Stimulated activated CD4-positive, alpha-beta T cell treated with anti-CD3 and anti-CD28 coated beads, Interleukin-15, amount 100 ng/mL, for 24 hours (primary cell): ENCODE measurements at regions not wholly inside any gene's neighbourhood (a gene's known extent, or its start where the extent isn't known, plus 50 kb on each side); places are given as distances from the start of the nearest gene placed in this dataset.
"Not testable (repeated sequence)": the region's sequence is repeated elsewhere in the genome, so short reads cannot be mapped to it uniquely, and the experiment has no call there.

Source experiments
- DNase-seq: peaks from one replicate; pipeline ENCODE4 v3.0.0-alpha.2; 2020

- no peak for DNase-seq
These were observed 215.8 kb upstream of the SMLR1 start for GRCh38 chr6:130611366-130611765.

DNA sequence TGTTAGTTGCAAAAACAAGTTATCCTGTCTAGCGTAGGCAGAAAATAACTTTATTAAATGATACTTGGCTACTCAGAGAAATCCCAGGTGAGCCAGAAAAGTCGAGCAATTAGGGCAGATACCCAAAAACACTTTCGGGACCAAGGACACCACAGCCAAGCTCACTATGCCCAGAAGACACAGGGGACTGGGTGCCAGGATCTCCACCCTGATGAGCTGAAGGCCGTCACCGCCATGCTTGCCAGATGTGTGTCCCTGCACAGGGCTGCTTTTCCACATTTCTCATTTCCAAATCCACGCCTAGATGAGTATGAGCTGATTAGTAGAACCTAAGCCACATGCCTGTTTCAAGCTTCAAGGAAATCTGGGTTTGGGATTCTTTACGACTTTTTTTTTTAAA, 214.0 kb upstream of the SMLR1 start:
- no peak for DNase-seq

DNA sequence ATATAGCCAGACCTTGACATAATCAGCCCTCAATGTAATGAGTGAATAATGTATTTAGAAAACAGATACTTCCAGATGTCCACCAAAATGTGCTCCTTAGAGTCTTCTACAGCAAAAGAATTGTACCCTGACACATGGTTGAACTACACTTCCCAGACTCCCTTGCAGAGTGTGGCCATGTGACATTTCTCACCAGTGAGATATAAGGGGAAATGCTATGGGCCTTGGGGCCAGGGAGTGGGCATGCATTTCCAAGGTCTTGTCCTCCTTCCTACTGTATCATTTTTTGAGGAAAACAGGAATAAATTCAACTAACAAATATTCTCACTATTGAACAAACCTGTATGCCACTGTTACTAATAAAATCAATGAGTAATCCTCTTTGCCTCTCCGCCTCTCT, 211.4 kb upstream of the SMLR1 start:
- DNase-seq: no peak

- DNase-seq: no peak
These were observed 209.5 kb upstream of the SMLR1 start for GRCh38 chr6:130617658-130618057.

DNA sequence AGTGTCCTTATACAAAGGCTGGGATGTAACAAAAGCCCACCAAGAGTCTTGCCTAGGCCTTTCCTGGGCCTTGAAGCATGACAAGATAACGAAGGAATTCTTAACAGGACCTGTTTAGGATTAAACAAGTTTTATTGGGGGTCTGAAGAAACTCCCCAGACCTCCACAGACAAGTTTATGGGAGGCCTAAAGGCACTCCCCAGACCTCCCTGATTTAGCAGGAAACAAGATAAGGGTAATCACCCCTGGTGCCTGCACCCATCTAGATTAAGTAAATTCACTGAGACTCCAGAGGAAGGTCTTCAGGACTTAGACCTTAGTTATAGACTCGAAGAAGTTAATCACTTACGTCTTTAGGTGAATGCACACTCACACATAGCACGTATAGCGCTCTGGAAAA, 208.4 kb upstream of the SMLR1 start:
- DNase-seq: not testable (repeated sequence)

GRCh38 chr6:130620338-130620781, 206.8 kb upstream of the SMLR1 start:
- no peak for DNase-seq

DNA sequence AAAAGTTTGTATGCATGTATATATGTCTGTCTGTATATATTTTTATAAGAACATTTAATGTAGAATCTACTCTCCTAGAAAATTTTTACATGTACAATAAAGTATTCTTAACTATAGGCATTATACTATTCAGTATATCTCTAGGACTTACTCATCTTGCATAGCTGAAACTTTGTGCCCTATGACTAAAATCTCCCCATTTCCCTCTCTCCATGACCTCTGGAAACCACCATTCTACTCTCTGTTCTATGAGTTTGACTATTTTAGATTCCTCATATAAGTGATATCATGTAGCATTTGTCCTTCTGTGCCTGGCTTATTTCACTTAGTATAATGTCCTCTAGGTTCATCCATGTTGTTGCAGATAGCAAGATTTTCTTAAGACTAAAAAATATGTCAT, 205.1 kb upstream of the SMLR1 start:
- no peak for DNase-seq

DNA sequence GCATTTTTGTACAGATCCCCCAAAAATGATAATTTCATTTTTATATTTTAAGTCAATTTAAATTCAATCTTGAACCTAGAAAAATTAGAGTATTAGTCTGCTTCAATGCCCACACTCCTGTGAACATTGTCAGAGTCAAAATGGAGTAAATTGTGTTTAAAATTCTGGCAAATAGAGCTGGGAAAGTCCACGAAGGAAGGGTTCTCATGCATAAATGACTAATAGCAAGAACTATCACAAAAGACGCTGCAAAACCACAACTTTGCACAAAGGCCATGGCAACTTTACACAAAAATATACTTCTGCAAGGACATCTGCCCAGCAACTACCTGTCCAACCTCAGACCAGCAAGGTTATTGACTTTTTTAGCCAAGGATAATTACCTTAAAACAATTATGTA, 203.2 kb upstream of the SMLR1 start:
- DNase-seq: no peak

DNA sequence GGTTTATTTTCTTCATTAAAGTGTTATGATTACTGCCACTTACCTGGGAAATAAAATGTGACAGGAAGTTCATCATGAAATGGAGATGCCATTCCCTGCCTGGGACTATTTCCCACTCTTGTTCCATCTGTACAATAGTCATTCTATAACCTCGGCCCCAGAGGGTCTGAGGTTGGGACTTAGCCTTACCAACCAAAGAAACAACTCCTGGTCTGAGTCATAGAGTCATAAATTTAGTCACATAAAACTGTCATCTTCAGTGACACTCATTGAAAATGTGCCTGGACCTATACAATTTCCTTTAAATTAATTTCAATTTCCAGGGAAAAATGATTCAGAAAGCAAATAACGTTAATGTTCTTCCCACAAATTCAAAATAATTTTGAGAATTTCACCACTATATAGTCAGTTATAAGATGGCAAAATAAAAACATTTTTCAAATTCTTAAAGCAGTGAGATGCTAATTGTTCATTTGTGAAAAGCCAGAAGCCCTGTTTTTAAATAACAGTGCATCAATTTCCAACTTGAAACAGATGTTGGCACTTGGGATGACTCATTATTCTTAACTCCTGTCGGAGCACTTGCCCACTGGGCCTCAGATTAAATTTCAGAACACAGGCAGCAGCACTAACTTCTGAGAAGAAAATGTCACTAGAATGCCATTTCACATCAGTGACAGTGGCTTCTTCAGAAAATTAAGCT, 201.2 kb upstream of the SMLR1 start:
- DNase-seq: peak; percentile 48

DNA sequence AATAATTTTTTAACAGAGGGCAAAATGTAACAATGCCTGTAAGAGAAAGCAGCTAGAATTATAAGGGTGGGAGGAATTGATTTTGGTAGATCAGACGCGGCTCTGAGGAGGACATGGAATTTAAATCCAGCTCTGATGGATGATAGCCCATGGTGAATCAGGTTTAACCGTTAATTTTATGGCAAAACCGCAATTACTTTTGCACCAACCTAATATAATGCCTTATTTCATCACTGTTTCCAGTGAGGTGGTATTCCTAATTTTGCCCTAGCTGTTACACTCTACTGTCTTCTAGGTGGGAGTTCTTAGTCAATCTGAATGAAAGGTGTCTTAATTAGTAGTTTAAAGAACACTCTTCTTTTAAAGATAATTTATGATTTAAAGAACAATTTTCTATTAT, 198.3 kb upstream of the SMLR1 start:
- no peak for DNase-seq

GRCh38 chr6:130629640-130630039, 197.6 kb upstream of the SMLR1 start:
- no peak for DNase-seq

DNA sequence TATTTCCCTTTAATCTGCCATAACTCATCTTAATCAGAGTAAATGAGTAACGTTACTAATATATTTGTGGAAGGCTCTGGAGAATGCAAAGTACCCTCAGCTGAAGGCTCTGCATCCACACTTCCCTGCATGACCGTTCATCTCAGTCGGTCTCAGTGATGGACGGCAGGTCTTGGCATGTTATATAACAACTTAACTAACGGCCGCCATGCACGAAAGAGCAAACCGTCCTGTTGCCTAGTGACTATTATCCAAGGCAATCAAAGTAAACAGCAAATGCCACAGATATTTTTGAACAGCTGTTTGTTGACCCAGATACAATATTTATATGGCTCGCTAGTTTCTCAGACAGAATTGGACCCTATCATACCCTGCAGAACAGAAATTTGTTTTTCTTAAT, 194.9 kb upstream of the SMLR1 start:
- no peak for DNase-seq

DNA sequence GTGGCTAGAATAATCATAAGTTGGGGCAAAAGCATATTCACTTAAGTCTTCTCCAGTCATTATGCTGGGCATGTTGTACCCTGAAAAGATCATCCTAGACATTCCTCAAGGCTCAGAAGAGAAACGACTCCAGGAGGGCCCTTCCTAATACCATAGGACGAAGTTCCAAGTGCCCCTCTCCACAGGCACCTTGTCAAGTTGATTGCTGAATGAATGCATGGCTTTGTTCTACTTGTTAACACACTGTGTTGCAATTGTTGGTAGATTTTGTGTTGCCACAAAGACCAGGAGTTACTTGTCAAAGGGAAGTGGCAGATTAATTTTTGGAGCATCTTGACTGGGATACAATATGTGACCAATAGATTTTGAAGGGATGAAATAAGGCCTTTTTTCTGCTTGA, 194.3 kb upstream of the SMLR1 start:
- DNase-seq: no peak

DNA sequence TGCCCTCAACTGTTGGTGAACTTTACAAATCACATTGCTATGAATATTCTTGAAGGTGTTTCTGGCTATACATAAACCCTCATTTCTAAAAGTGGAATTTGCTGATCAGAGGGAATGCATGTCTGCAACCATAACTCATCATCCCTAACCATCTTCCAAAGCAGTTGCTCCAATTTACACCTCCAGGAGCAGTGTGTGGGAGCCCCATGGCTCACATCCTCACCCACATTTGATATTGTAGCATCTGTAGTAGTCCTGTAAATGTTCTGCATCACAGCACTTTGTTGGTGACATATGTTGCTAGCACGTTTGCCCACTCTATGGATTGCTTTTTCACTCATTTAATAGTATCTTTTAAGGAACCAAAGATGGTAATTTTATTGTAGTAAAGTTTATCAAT, 183.8 kb upstream of the SMLR1 start:
- no peak for DNase-seq

- DNase-seq: no peak
These were observed 183.0 kb upstream of the SMLR1 start for GRCh38 chr6:130644175-130644574.

DNA sequence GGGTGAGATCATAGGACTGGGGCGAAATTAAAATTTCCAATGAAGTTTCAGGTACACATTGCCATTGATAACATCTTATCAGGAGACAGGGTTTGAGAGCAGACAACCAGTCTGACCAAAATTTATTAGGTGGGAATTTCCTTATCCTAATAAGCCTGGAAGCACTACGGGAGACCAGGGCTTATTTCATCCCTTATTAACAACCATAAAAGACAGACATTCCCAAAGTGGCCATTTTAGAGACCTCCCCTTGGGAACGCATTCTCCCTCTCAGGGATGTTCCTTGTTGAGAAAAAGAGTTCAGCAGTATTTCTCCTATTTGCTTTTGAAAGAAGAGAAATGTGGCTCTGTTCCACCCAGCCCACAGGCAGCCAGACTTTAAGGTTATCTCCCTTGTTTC, 182.4 kb upstream of the SMLR1 start:
- not testable (repeated sequence) for DNase-seq

- no peak for DNase-seq
These were observed 180.0 kb upstream of the SMLR1 start for GRCh38 chr6:130647246-130647645.

DNA sequence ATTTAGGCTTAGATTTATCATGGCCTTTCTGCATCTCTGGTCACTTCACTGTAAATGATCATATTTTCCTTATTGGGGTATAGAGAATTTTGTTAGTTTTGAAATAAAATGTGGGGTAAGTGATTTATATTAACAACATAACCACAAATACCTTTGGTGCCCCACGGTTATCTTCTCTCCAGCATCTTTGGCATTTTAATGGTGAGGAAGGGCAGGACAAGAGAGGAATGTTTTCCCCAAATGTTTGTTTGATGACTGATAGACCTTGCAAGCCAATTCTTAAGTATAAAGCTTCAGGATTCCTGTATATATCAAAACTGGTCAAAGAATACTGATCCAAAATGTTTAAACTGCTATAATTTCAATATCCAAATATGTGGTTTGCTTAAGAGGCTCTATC, 171.6 kb upstream of the SMLR1 start:
- no peak for DNase-seq

- no peak for DNase-seq
These were observed 166.1 kb upstream of the SMLR1 start for GRCh38 chr6:130661077-130661476.

DNA sequence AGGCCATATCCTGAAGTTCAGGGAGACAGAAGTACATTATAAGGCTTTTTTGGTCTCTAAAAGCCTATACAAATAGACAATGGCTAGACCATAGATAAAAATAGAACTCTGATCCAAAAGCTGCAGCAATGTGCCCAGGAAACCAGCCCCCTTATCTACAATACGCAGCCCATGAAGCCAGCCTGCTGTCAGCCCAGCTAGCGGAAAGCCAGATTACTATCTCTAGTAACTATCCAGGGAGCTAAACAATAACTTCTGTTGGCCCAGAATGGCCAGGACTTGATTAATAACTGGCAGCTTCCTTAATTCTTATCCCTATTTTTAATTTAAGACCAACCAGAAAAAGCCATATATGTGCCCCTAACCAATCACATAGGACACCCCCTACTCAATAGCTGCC, 160.4 kb upstream of the SMLR1 start:
- no peak for DNase-seq

DNA sequence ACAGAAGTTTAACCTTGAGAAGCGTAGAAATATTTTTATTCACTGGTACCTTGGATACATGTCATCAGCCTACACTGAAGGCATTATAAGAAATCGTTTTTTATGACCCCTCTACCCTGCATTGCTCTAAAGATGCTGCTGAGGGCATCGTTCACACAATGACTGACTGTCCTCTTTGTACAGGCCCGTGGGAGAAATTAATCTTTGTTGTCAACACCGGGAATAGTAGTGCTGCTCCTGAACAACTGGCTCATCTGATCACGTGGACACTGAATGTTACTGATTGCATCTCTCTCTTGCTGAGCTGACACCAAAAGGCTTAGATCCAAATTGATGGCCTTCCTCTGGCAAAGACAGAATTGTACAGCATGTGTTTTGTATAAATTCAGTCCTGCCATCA, 157.1 kb upstream of the SMLR1 start:
- DNase-seq: no peak

DNA sequence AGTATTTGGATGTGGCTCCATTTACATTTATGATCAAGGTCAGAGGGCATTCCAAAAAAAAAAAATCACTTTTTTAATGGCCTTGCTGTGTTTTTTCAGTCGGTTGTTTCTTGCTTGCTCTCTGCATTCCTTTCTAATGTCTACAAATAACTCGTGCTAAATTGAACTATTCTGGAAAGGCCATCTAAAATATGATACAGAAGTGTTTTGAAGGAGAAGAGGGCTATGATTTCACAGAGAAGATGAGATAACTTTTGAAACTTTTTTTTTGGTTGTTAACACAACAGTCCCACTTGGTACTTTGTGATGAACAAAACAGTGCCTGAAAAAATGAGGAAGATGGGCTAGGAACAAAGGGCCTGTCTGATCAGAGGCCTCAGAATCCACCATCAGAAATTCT, 156.1 kb upstream of the SMLR1 start:
- DNase-seq: no peak

GRCh38 chr6:130671577-130671976, 155.6 kb upstream of the SMLR1 start:
- DNase-seq: no peak

DNA sequence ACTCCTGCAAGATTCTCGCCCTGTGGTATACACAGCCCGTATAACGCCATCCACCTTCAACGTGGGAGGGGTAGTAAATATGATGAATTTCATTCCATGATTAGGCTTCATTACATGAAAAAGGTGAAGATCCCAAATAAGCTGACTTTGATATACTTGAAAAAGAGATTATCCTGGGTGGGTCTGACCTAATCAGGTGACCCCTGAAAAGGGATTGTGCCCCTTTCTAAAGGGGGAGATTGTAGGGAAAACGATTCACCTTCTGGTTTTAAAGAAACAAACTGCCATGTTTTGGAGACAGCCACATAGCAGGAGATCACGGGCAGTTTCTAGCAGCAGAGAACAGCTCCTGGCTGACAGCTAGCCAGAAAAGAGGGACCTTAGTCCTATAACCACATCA, 155.1 kb upstream of the SMLR1 start:
- DNase-seq: no peak

DNA sequence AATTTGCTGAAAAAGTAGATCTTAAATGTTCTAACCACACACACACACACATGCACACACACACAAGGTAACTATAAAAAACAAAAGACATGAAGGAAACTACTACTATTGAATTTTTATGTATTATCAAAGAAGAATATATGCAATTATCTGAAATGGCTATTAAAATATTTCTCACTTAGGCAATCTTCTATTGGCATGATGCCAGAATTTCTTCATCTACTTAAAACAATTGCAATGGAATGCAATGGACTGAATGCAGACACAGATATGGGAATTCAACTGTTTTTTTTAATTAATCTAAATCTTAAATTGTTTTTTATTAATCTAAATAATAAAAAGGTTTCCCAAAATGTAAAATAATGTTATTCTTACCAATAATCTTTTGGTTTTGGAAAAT, 152.6 kb upstream of the SMLR1 start:
- DNase-seq: no peak

- peak; percentile 7 for DNase-seq
These were observed 152.1 kb upstream of the SMLR1 start for GRCh38 chr6:130675072-130675471.
